NCI-H1417 (cell line): ENCODE measurements at regions not wholly inside any gene's neighbourhood (a gene's known extent, or its start where the extent isn't known, plus 50 kb on each side); places are given as distances from the start of the nearest gene placed in this dataset.
A peak's percentile ranks its signal among the peaks of the same experiment; 100 is the strongest.
"Not testable (repeated sequence)": the region's sequence is repeated elsewhere in the genome, so short reads cannot be mapped to it uniquely, and the experiment has no call there.

Source experiments
- DNase-seq, 3 experiments: peaks; one replicate each; lab custom pipeline; 2025; lab: John Stamatoyannopoulos, UW

- no peak for DNase-seq
These were observed 327.8 kb downstream of the CENPW start for GRCh38 chr6:126667728-126668127.

GRCh38 chr6:126672649-126673048, 332.7 kb downstream of the CENPW start:
- DNase-seq = no peak

- DNase-seq = not testable (repeated sequence)
These were observed 333.8 kb downstream of the CENPW start for GRCh38 chr6:126673749-126674148.

- DNase-seq = no peak
These were observed 342.5 kb downstream of the CENPW start for GRCh38 chr6:126682440-126682839.

GRCh38 chr6:126685182-126685581, 345.3 kb downstream of the CENPW start:
- no peak for DNase-seq

GRCh38 chr6:126696921-126697693, 357.2 kb downstream of the CENPW start:
- DNase-seq = peak; percentile 30 to 65 (median 46)

- DNase-seq = peak in 2 of 3 experiments; percentile 2 to 12
These were observed 358.9 kb downstream of the CENPW start for GRCh38 chr6:126698732-126699240.

GRCh38 chr6:126701676-126702560, 362.0 kb downstream of the CENPW start:
- no peak for DNase-seq

GRCh38 chr6:126716032-126716431, 376.1 kb downstream of the CENPW start:
- DNase-seq = no peak

GRCh38 chr6:126716826-126717509, 377.1 kb downstream of the CENPW start:
- peak in 1 of 3 experiments; percentile 24 for DNase-seq

GRCh38 chr6:126718600-126719327, 378.8 kb downstream of the CENPW start:
- no peak for DNase-seq

- no peak for DNase-seq
These were observed 380.4 kb downstream of the CENPW start for GRCh38 chr6:126720304-126720703.

GRCh38 chr6:126721581-126722160, 381.8 kb downstream of the CENPW start:
- DNase-seq = no peak

GRCh38 chr6:126722411-126722810, 382.5 kb downstream of the CENPW start:
- DNase-seq = peak in 1 of 3 experiments; percentile 21

- DNase-seq = no peak
These were observed 383.7 kb downstream of the CENPW start for GRCh38 chr6:126723541-126724170.

GRCh38 chr6:126724821-126725220, 384.9 kb downstream of the CENPW start:
- DNase-seq = no peak

GRCh38 chr6:126726454-126726853, 386.5 kb downstream of the CENPW start:
- DNase-seq = not testable (repeated sequence)

- no peak for DNase-seq
These were observed 380.3 kb upstream of the RSPO3 start for GRCh38 chr6:126738146-126738545.

GRCh38 chr6:126738641-126739040, 379.8 kb upstream of the RSPO3 start:
- no peak for DNase-seq

- DNase-seq = no peak
These were observed 375.4 kb upstream of the RSPO3 start for GRCh38 chr6:126743076-126743475.
